Suprapubic skin (tissue), 4 donors: ENCODE measurements at regions not wholly inside any gene's neighbourhood (a gene's known extent, or its start where the extent isn't known, plus 50 kb on each side); places are given as distances from the start of the nearest gene placed in this dataset.

Source experiments
- POLR2A ChIP-seq, 2 donors: fragments of 450-650 bp; IDR thresholded peaks; one replicate each; pipeline ENCODE4 v1.6.1; 2017; ENCODE audit warnings: antibody characterized with exemption in 2 of 2, mild to moderate bottlenecking in 2 of 2, moderate library complexity in 2 of 2
- POLR2AphosphoS5 ChIP-seq, 3 donors: sonication (generic); formaldehyde crosslinking; IDR thresholded peaks; one replicate each; pipeline ENCODE4 v1.6.1; 2017; ENCODE audit warnings: antibody characterized with exemption in 3 of 3
- TF ChIP-seq, protein P1 (sequence below), 2 donors: fragments of 200-600 bp in 1 of 2; fragments of 450-650 bp in 1 of 2; sonication (generic) in 1 of 2; IDR thresholded peaks; one replicate each; pipeline ENCODE4 v1.5.1; 2016 to 2019; ENCODE audit warnings: antibody characterized with exemption in 2 of 2, mild to moderate bottlenecking in 1 of 2, moderate library complexity in 1 of 2

DNA sequence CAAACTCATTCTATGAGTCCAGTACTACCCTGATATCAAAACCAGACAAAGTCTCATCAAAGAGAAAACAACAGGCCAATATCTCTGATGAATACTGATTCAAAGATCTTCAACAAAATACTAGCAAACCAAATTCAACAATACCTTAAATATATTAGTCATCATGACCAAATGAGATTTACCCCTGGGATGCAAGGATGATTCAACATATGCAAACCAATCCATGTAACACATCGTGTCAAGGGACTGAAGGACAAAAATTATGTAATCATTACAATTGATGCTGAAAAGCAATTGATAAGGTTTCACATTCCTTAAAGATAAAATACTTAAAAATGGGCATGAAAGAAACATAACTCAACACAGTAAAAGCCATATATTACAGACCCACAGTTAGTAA, 1476.9 kb downstream of the SI start:
- TF ChIP-seq, protein P1, sequence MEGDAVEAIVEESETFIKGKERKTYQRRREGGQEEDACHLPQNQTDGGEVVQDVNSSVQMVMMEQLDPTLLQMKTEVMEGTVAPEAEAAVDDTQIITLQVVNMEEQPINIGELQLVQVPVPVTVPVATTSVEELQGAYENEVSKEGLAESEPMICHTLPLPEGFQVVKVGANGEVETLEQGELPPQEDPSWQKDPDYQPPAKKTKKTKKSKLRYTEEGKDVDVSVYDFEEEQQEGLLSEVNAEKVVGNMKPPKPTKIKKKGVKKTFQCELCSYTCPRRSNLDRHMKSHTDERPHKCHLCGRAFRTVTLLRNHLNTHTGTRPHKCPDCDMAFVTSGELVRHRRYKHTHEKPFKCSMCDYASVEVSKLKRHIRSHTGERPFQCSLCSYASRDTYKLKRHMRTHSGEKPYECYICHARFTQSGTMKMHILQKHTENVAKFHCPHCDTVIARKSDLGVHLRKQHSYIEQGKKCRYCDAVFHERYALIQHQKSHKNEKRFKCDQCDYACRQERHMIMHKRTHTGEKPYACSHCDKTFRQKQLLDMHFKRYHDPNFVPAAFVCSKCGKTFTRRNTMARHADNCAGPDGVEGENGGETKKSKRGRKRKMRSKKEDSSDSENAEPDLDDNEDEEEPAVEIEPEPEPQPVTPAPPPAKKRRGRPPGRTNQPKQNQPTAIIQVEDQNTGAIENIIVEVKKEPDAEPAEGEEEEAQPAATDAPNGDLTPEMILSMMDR (IDR thresholded peaks at IDR 0.05): no peak
- TF ChIP-seq POLR2AphosphoS5 (IDR thresholded peaks at IDR 0.05): no peak
- TF ChIP-seq POLR2A (IDR thresholded peaks at IDR 0.05): no peak
